HG03060 (cell line): ENCODE measurements at regions not wholly inside any gene's neighbourhood (a gene's known extent, or its start where the extent isn't known, plus 50 kb on each side); places are given as distances from the start of the nearest gene placed in this dataset.

ENCODE experiments used
- ATAC-seq: cut with Tn5 transposase; IDR thresholded peaks from one replicate; pipeline ENCODE4 v1.9.1; 2021; ENCODE audit warnings: low read depth, moderate number of reproducible peaks; ENCODE audit not compliant: unreplicated experiment

DNA sequence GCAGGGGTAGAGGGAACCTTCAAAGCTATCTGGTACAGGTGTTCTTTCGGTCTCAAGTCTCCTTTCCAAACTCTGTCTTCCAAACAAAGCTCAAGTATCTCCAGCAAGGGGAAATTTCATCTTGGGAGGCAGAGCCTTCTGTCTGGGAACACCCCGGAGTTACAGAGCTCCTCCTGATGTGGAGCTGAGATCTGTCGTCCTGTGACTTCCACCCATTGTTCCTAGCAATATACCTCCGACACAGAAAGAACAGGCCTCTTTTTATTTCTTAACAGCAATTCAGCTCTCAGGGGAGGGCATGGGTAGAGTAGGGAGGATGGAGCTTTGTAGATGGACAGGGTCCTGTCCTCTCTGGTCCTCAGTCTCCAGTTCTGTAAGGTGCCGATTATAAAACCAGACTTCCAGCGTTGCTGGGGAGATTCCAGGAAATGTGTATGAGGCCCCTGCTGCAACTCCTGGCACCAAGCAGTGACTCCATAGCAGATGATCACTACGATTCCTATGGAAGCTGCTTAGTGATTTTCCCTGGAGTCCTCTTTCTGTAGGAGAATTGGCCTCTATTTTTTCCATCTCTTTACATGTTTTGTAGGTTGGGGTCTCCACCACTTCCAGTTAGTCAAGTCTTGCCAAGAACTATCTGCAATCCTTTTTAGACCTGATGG lies 56.0 kb upstream of the ARGLU1 start:
- no peak for ATAC-seq

DNA sequence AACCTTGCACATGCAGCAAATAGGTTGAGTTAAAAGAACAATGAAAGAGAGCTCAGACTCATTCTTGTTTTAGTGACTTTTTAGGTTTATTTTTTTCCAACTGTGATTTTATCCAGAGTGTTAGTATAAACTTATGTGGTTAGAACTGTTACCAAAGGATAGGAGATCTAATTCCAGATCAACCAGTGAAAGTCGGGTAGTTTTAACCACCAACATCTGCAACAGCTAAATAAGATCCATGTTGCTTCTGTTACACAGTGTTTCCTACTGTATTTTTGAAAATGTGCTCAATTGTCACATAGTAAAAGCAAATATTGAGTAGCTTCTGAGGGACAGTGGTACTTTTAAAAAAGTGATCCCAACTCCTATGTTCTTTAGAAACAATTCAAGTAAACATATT lies 53.9 kb upstream of the ARGLU1 start:
- ATAC-seq: no peak

DNA sequence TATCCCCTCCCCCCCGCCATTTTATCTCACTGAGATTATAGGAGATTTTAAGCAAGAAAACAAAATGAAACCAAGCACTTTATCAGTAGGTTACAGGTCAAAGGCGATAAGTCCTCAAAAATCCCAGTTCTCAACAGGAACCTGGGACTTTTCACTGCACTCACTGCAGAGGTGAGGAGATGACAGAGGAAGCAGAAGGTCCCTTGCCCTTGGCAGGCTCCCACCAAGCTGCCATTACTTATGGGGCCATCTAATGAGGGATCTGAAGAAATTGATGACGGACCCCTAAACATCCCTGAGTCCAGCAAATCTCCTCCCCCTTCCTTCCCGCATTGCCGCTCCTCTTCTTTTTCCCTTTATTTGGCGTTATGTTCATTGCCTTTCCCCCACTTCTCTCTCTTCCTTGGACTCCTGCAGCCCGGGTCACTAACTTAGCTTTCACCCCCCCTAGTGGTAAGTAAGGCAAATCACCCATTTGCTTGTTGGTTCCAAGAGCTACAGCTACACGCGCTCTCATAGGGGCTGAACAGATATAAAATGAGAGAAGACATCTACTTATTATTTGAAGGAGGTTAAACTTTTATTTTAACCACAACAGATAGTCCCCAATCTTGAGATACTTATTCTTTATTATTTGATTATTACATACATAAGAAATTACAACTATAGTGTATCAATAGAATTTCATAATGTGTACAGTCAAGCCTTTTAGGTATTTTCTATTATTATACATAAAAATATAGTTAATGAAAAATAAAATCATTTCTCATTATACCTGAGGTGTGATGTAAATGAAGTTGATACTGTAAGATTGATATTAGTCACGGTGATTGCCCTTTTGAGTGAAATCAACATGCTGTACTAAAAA lies 52.0 kb upstream of the ARGLU1 start:
- peak; percentile 86 for ATAC-seq
